RWPE1 (cell line): ENCODE measurements at regions not wholly inside any gene's neighbourhood (a gene's known extent, or its start where the extent isn't known, plus 50 kb on each side); places are given as distances from the start of the nearest gene placed in this dataset.

Source experiments
- CTCF ChIA-PET: fragments of 350-600 bp; sonication (Branson Sonifier 250); formaldehyde crosslinking; extraction: SDS; loops from one replicate; lab custom pipeline; 2021; lab: Yijun Ruan, JAX
- POLR2A ChIA-PET: fragments of 400-600 bp; formaldehyde crosslinking; extraction: SDS; loops from one replicate; lab custom pipeline; 2020; ENCODE audit warnings: antibody characterized with exemption; ENCODE audit not compliant: low non-redundant PET; lab: Yijun Ruan, JAX
- DNase-seq: peaks from one replicate; pipeline ENCODE4 v3.0.0; 2012; ENCODE audit warnings: low spot score
- H3K27ac ChIP-seq: fragments of 450-650 bp; 2 replicates; pipeline ENCODE4 v1.5.1; 2017
- TF ChIP-seq, protein P1 (sequence below): fragments of 450-650 bp; conservative IDR thresholded peaks from 2 replicates; pipeline ENCODE4 v1.5.1; 2017; ENCODE audit warnings: low read depth, mild to moderate bottlenecking

DNA sequence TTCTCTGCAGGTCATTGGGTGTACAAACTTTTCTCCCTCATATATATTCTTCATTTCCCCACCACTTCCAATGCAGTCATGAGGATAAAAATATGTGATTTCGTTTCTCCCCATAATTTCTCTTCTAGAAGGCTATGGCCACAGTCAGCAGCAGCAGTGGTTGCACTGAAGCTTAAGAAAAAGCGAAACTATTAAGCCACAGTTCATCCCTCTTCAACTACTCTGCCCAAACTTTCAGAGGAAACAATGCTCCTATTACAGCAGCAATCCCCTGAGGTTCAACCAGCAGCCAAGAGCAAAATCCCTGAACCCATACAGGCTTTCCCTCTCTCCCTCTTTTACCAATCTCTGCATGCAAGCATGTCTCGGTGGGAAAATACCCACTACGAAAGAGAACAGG is 298.6 kb downstream of the DHX15 start:
- CTCF ChIA-PET: no interaction called here
- POLR2A ChIA-PET: no interaction called here
- H3K27ac ChIP-seq: no peak overlapping the region
- TF ChIP-seq, protein P1, sequence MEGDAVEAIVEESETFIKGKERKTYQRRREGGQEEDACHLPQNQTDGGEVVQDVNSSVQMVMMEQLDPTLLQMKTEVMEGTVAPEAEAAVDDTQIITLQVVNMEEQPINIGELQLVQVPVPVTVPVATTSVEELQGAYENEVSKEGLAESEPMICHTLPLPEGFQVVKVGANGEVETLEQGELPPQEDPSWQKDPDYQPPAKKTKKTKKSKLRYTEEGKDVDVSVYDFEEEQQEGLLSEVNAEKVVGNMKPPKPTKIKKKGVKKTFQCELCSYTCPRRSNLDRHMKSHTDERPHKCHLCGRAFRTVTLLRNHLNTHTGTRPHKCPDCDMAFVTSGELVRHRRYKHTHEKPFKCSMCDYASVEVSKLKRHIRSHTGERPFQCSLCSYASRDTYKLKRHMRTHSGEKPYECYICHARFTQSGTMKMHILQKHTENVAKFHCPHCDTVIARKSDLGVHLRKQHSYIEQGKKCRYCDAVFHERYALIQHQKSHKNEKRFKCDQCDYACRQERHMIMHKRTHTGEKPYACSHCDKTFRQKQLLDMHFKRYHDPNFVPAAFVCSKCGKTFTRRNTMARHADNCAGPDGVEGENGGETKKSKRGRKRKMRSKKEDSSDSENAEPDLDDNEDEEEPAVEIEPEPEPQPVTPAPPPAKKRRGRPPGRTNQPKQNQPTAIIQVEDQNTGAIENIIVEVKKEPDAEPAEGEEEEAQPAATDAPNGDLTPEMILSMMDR: no peak
- no peak for DNase-seq

DNA sequence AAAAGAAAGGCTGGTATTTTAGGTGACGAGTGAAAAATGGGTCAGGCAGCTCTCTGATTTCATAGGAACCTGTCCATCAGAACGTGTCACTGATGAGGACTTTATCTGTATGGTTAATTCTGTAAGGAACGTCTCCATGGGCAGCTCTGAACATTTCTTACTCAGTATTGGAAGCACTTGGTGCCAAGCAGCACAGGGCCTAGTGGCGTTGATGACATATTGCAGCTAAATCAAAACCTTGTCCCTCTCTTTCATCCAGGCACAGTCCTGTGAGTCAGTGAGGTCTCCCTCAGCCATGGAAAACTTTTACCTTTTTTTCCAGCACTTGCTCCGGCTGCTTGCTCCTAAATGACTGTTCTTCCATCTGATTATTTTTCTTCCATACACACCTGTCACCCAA is 301.9 kb downstream of the DHX15 start:
- ChIA-PET CTCF (no interaction called here), POLR2A (no interaction called here)
- TF ChIP-seq, protein P1: no peak
- DNase-seq: no peak
- H3K27ac ChIP-seq: no peak overlapping the region

DNA sequence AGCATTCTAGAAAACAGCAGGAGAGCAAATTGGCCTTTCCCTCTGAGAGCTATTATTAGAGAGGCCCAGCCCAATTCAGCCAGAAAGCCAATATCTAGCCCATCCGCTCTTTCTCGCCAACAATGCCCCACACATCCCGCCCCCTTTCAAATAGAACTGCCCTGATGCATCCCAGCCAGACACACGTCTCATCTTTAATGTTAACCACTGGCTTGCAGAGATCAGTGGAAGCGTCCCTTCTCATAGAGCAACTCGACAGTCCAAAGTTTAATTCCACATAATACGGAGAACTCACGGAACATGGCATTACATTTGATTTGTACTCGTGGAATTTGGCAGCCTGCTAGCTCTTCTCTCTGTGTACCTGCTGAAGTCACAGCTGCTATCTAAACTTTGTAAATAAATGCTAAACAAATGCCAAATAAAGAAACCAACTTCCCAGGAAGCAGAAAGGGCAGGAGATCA is 304.4 kb downstream of the DHX15 start:
- TF ChIP-seq, protein P1: no peak
- DNase-seq: no peak
- no peak overlapping the region for H3K27ac ChIP-seq
- ChIA-PET CTCF (interaction anchor here (0.6 kb wide), 1 partner anchor 20 kb away, joined by 3 read pairs; no protein-coding TSS in a partner anchor), POLR2A (no interaction called here)

DNA sequence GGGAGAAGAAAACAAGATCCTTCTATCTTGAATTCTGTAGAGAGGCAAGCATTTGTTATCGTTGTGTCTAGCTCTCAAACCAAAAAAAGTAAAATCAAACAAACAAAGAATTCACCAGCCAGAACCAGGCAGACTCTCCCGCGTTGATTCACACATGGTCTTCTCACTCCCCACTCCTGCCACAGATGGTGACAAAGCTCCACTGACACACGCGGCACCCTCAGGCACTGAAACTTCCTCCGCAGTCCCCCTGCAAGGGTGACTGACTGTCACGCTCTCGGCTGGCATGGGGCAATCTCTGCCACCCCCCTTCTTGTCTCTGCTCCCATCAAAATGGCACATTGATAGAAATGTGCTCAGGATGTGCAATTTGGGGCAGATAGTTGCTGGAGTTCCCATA is 304.9 kb downstream of the DHX15 start:
- no peak overlapping the region for H3K27ac ChIP-seq
- ChIA-PET CTCF (interaction anchor here (0.6 kb wide), 1 partner anchor 20 kb away, joined by 3 read pairs; no protein-coding TSS in a partner anchor), POLR2A (no interaction called here)
- TF ChIP-seq, protein P1: no peak
- no peak for DNase-seq

DNA sequence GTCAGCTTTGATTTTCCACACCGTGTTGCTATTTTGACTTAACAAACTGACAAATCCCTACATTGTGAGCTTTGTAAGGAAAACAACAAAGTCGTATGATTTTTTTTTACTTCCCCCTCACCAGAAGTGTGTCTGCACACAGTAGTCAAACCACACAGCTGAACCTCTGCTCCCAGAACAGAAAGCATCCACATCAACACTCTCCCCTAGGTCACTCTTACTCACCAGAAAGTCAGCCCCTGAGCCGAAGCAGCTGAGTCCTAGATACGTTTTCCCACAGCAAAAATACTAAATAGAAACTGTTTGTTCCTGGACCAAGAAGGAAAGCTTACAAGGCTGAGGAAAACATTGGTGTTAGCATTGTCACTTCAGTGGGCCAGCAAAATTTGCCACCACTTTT is 305.7 kb downstream of the DHX15 start:
- POLR2A ChIA-PET: no interaction called here

DNA sequence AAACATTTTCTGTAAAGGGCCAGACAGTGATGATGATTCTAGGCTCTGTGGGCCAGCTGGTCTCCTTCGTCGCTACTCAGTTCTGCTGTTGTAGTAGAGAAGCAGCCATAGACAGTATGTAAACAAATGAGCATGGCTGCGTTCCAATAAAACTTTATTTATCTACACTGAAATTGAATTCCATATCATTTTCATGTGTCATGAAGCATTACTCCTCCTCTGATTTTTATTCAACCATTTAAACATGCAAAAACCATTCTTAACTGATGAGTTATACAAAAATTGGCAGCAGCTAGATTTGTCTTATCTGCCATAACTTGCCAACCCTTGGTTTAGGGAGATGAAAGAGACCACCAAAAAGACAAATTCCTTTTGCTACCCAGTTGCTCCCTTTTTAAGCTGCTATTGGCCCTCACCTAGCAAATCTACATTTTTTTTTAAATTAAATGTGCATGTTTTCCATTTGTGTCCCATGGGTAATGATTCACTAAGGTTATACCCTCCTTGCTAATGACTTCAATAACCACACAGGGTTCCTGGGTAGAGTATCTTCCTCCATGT is 309.9 kb downstream of the DHX15 start:
- DNase-seq: no peak
- CTCF ChIA-PET: no interaction called here
- POLR2A ChIA-PET: no interaction called here
- H3K27ac ChIP-seq: no peak overlapping the region
- TF ChIP-seq, protein P1: no peak

More for the DNA sequence above, 305.7 kb downstream of the DHX15 start:
- TF ChIP-seq, protein P1: no peak
- no peak for DNase-seq
- H3K27ac ChIP-seq: no peak overlapping the region
- CTCF ChIA-PET: no interaction called here
